GM18873 (cell line): ENCODE measurements at regions not wholly inside any gene's neighbourhood (a gene's known extent, or its start where the extent isn't known, plus 50 kb on each side); places are given as distances from the start of the nearest gene placed in this dataset.
"Not testable (repeated sequence)": the region's sequence is repeated elsewhere in the genome, so short reads cannot be mapped to it uniquely, and the experiment has no call there.

Source experiments
- ATAC-seq: cut with Tn5 transposase; IDR thresholded peaks from one replicate; pipeline ENCODE4 v1.9.1; 2021; ENCODE audit warnings: mild to moderate bottlenecking, moderate library complexity, moderate number of reproducible peaks; ENCODE audit not compliant: unreplicated experiment, low FRiP score

DNA sequence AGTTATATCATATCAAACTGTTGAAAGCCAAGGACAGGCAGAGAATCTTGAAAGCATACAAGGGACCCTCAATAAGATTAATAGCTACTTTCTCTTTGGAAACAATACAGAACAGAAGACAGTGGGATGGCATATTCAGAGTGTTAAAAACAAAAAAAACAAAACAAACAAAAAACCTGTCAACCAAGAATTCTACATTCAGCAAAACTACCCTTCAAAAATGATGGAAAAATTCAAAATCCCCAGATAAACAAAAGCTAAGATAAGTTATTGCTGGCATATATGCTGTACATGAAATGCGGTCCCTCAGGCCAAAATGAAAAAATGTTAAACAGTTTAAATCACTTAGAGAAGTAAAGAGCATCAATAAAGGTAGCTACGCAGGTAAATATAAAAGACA is 425.1 kb downstream of the ACTL7B start:
- ATAC-seq, result no peak

DNA sequence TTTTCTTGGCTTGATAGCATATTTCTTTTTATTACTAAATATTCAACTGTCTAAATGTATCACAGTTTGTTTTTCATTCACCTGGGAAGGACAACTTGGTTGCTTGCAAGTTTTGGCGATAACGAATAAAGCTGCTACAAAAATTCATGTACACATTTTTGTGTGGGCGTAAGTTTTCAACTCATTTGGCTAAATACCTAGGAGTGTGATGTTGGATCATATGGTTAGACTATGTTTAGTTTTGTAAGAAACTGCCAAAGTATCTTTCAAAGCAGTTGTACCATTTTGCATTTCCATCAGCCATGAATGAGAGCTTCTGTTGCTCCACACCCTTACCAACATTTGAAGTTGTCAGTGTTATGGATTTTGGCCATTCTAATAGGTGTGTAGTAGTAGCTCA is 428.0 kb downstream of the ACTL7B start:
- no peak for ATAC-seq

DNA sequence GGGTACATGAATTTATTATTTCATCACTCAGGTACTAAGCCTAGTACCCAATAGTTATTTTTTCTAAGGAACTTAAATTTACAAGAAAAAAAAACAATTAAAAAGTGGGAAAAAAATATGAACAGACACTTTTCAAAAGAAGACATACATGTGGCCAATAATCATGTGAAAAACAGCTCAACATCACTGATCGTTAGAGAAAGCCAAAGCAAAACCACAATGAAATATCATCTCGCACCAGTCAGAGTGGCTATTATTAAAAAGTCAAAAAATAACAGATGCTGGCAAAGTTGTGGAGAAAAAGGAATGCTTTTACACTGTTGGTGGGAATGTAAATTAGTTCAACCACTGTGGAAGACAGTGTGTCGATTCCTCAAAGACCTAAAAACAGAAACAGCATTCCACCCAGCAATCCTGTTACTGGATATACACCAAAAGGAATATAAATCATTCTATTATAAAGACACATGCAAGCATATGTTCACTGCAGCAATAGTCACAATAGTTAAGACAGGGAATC is 429.3 kb downstream of the ACTL7B start:
- ATAC-seq, result not testable (repeated sequence)

DNA sequence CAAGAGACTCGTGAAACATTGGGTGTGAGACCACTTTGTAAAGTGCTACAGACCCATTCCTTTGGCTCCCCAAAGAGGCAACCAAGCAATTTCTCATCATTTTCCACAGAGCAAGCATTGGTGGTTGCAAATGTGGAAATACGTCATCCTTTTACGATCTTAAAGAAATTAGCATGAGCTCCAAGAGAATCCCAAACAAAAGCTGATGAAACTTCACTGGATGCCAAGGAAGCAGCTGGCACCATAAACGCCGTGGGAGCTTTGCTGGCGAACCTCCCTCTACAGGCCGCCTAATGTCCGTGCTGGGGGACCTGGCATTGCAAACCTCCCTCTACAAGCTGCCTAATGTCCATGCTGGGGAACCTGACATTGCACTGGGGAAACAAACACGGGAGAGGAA is 432.4 kb downstream of the ACTL7B start:
- no peak for ATAC-seq

DNA sequence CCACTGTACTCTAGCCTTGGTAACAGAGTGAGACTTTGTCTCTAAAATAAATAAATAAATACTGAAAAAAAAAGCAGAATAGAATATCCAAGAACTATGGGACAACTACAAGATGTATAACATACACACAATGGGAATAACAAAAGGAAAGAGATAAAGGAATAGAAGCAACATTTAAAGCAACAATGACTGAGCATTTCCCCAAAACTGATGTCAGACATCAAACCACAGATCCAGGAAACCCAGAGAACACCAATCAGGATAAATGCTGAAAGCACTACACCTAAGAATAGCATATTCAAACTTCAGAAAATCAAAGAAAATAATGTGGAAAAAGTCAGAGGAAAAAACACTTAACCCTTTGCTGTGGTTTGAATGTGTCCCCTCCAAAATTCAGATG is 436.4 kb downstream of the ACTL7B start:
- ATAC-seq, result no peak

DNA sequence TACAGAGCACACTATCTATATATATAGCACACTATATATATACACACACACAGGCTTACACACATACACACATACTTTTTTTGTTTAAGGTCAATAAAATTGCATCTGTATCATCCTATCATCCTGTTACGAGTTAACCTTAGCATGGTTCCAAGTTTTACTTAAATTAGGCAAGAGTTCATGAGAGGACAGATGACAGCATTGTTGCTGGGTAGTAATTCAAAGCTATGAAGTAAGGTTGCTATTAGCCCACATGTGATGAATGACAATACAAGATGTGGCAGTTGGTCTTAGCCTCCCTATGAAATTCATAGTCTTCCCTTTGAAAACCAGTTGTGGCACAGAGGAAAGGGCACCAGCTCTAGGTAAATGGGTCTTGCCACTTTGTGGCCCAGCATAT is 438.1 kb downstream of the ACTL7B start:
- ATAC-seq, result no peak

DNA sequence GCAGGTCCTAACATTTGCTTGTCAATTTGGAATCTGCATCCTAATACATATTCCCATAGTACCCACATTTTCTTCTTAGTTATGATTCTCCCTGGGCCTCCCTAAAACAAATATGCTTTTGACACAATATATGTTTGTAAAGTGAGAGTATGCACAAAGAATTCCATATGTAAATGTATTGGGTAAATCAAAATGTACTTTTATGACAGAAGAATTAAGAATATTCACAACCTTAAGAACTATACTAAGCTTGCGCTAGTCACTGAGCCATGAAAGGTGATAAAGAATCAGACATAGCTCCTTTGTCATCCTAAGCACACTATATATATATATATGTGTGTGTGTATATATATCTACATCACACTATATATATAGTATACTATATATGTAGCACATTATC is 438.5 kb downstream of the ACTL7B start:
- ATAC-seq, result no peak

DNA sequence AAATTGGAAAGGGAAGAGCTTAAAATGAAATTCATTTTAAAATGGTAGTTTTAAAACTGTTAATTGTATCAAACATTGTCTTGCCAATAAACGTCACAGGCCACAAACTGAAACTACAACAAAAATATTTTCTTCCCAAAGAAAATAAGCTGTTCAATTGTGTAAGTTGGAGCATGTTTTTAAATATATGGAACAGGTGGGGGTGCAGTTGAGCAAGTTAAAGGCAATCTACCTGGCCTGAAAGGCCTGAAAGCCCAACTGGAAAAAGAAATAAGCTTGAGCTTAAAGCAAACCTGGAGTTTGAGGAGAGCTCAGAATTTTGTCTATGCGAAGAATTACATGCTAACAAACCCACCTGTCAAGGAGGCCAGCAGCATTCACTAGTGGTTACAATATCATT is 439.5 kb downstream of the ACTL7B start:
- no peak for ATAC-seq

DNA sequence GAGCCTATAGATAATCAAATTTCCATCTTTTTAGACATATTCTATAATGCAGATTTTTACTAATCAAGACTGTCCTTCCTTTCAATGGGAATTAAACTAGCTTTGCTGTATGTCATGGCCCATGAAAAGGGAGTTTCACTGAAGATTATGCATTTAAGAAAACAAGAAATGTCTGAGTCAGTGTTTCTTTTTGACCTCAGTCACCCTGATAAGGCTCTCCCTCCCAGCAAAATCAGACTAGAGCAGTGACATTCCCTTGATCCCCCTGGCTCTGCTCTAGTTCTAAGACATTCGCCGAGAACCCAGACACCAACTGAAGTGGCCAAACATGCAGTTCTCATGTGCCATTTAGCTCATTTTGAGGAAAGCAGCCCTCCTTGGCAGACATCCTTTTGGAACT is 442.0 kb downstream of the ACTL7B start:
- no peak for ATAC-seq

DNA sequence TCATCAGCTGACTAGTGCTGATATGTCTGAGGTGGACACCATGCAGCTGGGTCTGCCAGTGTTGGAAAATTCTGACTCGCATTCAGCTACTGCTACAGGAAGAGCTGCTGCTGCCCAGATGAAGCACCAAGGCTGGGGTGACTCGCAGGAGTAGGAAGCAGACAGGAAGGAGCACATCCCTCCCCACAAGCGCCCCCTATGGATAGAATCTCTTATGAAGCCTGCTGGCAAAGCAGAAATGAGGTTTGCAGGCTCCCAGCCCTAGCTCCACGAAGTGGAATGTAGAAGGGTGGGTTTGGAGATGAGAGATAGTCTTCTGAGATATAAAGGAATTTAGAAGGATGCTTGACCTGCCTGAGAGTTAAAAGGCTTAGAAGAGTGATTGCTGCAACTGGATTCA is 443.0 kb downstream of the ACTL7B start:
- no peak for ATAC-seq

DNA sequence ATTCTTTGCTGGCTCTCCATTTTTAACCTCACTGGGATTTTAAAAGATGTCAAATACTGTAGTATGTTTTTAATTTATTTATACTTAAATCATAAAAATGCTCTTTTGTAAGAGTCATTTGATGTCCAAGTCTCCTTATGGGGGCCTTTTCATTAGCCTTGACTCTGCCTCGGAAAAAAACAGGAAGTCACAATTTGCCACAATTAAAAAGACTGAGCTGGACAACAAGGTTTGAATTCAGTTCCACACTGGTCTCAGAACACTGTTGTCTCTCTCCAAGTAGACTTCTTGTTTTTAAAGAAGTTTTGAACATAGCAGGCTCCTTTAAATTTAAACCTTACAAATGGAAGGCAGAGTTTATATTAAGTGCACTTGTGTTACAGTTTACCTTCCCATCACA is 444.2 kb downstream of the ACTL7B start:
- ATAC-seq, result no peak

DNA sequence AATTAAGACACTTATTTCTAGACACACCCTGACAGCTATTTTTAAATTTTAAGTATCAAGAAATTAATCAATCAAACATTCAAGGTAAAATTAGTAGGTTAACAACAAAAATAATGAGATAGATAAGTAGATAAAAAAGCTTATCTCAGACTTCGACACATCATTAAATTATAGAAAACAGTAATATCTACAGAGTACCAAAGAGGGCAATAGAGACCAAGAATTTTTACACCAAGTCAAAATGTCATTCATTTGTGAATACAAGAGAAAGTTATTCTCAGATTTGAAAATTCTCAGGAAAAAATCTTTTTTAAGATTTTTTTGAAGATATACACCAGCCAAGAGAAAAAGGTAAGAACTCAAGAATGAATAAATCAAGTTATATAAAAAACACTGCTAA is 445.6 kb downstream of the ACTL7B start:
- no peak for ATAC-seq

DNA sequence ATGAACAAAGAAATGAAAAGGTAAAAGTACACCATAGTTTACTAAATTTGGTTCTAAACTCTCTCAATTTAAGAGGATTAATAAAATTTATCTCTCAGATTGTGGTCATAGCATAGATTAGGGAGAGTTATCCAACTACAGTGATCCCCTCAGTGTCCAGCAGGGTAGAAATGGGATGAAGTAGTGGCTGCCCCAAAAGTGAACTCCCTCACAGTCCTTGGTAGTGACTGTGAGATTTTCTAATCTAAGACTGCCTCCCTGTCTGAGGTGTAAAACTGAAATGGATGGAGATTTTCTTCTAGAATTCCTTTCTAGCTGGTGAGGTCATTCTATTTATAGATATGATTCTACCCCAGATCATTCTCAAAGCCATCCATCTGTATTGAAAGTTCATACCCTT is 455.5 kb downstream of the ACTL7B start:
- no peak for ATAC-seq

DNA sequence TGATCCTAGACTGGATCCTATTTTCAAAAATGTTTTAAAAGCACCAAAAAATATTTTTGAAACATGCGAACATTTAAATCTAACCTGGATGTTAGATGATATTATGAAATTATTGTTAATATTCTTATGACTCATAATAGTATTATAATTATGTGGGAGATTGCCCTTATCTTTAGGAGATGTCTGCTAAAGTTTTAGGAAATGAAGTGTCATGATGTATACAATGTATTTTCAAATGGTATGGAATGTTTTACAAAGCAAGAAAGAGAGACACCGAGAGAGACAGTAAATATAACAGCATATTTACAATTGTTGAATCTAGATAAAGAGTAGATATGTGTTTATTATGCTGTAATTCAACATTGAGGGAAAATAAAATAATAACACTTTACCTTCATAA is 455.9 kb downstream of the ACTL7B start:
- no peak for ATAC-seq

DNA sequence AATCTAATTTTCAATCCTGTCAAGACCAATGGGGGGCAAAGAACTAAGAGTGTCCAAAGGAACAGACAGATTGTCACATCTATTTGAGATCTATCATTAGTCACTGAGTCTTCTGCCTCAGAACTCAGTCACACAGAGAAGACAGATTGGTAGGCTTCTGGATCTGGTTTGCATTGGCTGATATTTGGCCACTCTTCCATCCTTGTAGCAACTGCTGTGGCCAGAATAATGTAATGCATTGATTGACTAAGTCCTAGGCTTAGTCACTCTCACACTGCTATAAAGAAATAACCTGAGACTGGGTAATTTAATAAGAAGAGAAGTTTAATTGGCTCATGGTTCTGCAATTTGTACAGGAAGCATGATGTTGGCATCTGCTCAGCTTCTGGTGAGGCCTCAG is 458.5 kb downstream of the ACTL7B start:
- ATAC-seq, result no peak

DNA sequence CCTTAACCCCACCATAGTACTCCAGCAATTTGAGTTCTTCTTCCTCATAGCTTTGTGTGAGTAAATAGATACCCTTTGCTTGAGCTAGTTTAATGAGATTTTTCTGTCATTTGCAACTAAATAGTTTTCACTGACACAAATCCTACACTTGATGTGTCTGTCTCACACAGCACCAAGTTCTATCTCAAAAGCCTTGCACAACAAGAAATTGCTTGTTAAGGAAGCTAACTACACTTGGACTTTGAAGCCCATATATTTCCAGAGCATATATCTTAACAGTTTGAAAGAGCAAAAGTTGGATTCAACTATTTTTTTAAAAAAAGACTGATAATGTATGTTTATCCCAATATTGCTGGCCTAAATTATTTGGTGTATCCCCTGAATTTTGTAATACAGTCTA is 459.2 kb downstream of the ACTL7B start:
- no peak for ATAC-seq

DNA sequence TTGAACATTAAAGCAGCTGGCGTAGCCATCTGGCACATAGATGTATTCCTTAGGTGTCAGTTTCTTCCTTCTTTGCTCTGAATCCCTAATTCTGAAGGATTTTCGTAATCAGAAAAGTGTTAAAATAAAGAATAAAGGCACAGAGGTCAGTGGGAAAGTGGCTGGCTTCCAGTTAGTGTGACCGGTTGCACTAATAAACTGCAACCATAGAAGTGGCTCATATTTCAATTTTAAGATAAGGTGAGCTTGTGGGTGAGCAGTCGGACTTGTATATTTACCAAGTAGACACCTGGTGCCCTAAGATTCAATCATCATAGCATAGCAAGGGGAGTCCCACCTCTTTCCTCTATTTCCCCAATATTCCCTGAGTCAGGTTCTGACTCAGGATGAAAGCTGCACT is 459.6 kb downstream of the ACTL7B start:
- no peak for ATAC-seq

DNA sequence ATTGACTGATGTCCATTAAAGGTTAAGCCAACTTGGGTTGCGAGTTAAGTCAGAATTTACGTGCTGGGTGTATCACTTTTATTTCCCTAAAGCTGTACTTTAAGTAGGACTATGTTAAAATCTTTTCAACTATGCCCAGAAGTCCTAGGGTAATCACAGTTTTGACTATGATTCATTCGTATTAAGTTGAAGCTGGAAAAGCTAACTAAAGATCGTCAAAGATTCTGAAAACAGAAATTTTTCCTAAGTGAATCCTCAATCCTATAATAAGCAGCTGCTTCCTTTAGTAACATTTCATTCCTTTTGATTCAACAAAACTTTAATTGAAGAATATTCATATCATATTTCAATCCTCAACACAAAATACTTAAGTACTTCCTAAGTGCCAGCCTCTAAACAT is 460.4 kb downstream of the ACTL7B start:
- ATAC-seq, result no peak

DNA sequence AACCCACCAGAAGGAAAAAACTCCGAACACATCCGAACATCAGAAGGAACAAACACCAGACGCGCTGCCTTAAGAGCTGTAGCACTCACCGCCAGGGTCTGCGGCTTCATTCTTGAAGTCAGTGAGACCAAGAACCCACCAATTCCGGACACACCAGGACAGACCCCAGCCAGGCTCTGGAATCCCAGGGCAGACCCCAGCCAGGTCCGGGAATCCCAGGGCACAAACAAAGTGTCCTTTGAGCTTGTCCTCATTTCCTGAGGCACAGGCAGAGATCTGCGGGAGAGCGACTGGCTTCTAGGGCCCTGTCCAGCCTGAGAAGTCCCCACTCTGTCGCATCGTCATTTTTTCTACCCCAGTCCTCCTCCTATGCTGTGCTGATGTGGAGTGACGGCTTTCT is 461.1 kb downstream of the ACTL7B start:
- ATAC-seq, result no peak

DNA sequence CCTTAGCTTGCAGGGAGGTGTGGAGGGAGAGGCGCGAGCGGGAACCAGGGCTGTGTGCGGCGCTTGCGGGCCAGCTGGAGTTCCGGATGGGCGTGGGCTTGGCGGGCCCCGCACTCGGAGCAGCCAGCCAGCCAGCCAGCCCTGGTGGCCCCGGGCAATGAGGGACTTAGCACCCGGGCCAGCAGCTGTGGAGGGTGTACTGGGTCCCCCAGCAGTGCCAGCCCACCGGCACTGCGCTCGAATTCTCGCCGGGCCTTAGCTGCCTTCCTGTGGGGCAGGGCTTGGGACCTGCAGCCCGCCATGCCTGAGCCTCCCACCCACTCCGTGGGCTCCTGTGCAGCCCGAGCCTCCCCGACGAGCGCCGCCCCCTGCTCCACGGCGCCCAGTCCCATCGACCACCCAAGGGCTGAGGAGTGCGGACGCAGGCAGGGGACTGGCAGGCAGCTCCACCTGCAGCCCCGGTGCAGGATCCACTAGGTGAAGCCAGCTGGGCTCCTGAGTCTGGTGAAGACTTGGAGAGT is 462.2 kb downstream of the ACTL7B start:
- ATAC-seq, result not testable (repeated sequence)

DNA sequence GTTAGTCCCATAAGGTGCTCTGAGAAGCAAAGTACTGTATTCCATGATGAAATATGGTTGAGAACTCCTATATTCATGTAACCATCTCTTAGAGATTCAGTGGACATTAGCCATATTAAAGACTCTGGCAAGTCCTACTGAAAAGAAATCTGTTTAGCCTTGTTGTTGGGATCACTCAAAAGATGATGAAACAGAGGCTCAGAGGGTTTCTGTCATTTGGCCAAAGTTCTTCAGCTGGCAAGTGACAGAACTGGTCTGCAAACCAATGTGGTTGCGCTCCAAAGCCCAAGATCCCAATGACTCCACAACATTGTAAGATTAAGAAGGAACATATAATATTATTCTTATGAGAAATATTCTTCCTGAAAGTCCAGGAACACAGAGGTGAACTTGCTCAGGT is 462.9 kb downstream of the ACTL7B start:
- ATAC-seq, result no peak

DNA sequence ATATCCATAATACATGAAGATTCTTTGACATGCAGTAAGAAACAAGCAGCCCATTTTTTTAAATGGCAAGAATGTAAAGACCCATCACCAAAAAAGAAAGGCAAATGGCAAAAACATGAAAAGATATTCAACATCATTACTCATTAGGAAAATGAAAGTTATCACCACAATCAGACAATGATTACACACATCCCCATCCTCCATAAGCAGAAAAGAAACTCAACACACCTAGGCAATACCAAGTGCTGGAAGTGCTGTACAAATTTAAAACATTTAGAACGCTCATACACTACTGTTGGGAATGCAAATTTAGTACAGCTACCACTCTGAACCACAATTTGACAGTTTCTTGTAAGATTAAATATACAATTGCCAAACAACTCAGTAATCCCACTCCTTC is 466.7 kb downstream of the ACTL7B start:
- no peak for ATAC-seq

DNA sequence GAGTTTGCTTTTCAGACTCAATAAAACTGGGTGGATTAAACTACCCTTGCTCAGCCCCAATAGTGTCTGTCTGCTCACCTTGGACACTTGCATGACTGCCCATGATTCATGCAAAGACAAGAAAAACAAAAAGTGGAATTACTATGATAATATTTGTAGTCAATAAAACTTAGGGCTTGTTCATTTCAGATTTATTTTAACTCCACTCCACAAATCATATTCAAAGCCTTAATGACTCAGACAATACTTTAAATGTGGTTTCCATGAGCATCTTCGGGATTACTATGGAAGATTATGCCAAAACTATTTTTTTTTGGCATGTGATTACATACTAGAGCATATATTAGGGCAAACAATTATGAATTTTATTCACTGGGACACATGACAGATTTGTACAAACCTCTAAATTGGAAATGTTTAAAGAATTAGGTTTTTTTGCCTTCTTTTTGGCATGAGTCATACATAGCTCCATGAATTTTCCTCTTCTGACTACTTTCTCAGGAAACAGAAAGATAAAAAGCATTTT is 468.9 kb downstream of the ACTL7B start:
- ATAC-seq, result no peak
